ENCODE measurements at regions not wholly inside any gene's neighbourhood (a gene's known extent, or its start where the extent isn't known, plus 50 kb on each side); places are given as distances from the start of the nearest gene placed in this dataset.

DNA sequence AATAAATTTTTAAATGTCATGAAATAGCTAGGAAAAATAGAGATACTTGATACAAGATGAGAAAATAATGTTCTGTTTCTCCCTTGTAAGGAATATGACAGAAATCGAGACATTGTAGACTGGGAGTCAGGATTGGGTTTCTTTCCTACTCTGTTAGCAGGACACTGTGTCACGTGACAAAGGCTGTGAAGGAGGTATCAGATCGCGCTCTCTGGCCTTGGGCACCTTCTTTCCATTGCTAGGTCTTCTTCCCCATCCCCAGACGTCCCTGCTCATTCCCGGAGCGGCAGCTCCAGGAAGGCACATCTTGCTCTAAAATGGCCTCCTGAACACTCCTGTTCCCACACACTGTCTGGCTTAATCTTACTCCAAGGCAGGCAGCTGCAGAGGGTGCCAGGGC lies 133.4 kb downstream of the TM9SF2 start:
- no peak for DNase-seq

DNA sequence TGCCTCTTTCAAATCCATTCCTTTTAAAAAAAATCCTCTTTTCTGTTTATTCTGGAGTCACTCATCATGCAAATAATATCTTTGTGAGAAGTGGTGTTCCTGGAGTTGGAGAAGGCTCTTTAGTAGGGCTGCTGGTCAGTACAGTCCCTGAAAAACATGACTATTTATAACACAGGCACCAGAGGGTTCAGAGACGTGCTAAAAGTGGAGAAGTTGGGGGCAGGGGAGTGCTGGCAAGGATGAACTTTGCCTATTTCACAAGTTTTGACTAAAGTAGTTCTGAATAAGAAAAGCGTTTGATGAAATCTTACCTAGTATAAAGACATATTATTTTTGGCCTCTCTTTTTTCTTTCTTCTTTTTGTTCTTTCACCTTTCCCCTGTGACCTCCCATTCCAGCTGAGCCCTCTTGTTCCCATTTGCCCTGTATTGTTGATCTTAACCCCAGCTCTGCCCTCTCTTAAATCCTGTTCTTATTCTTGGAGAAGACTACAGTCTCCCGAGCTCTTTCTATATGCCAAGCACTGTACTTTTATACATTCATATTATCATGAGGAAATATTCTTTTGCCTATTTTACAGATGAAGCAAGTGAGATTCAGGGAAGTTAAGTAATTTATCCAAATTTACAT lies 129.1 kb downstream of the TM9SF2 start:
- no peak for DNase-seq

DNA sequence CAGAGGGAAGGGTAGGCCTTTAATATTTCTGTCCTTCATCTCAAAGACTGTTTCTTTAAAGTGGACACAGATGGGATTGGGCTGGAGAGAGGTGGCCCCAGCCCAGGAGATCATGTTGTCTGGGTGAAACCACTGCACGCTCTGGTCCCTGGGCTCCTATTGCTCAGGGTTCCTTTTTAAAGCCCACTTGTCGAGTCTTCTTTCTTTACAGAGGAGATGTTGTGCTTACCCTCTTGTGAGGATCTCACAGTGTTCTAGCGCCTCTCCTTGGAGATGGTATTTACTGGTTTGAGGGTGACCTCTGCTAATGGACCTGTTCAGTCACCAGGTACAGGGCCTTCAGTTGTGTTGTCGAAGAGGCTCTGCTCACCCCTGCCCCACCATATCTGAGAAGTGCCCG lies 128.4 kb downstream of the TM9SF2 start:
- DNase-seq, result no peak

DNA sequence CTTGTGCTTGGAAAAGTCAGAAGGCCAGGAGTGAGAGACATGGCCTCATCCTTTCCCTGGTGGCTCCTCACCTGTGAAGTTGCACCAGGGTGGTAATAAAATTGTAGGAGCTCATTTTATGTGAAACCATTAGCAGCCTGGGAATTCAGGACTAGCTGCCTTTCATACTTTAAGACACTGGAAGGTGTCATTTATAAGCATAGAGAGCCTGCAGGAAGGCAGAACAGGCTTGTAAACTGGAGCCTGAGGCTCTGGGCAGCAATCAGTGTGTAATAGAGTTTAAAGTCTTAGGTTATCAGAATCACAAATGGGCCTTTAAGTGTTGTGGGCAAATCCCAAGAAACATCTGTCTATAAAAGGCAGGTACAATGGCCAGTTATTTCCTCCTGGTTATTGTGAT lies 127.2 kb downstream of the TM9SF2 start:
- no peak for DNase-seq

DNA sequence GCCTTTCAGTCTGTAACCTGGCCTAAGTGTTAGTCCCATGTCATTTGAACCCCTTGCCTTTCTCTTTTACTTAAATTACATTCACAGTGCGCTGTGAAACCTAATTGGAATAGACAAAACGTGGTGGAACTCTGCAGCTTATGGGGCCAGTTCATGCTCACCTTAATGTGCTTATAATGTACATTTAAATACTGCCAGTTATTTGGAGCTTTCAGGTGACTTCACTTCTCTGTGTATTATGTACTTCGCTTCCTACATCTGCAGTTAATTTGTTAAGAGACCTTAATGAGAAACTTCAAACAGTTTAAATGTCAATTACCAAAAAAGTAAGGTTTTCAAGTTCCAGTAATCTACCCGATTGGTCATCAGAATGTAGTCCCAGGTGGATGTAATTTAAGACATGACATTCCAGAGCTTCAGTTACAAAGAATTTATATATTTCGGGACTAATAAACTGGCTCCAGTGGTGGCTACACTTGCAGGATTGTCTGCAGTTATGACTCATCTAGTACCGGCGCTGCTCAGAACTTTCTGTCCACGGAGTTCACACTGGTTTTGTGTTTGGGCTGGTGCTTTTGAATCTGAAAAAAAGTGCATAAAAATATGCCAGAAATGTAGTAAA lies 125.3 kb downstream of the TM9SF2 start:
- DNase-seq, result no peak

DNA sequence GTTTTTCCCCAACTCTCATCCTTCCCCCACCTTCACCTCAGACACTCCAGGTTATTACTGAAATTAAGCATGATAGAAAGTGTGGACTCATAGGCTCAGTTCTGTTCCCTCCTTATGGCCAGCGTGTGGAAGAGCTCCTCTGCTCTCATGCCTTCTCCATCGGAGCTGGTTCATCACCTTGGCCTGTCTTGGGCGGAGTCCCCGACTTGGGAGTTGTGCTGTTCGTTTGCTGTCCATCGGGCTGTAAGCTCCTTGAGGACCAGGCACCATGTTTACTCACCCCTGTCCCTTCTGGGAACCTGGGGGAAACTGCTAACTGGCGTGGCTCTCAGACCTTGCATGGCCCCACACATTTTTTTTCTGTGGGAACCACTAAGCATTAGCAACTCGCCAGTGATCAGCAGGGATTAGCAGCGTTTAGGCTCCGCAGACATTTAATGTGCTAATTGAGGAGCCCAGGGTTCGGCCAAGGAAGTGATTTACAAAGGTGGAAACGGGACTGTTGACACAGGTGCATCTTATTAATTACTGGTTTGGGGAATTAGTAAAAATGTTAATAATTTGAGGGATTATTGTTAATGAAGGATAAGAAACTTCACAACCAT lies 123.8 kb downstream of the TM9SF2 start:
- no peak for DNase-seq

DNA sequence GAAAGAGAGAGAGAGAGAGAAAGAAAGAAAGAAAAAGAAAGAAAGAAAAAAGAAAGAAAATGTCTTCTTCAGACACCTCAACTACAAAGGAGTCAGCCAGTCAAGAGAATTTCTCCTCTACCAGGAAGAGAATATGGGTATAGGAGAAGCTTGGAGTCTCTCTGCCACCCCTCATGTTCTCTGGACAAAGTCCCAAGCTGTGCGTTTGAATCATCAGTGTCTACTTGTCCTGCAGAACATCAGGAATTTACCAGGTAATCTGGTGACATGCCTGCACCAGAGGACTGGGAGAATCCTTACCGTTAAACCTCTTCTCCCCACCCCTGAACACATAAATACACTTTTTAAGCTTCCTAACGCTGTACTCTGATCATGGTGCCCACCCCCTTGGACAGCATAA lies 119.5 kb downstream of the TM9SF2 start:
- no peak for DNase-seq

DNA sequence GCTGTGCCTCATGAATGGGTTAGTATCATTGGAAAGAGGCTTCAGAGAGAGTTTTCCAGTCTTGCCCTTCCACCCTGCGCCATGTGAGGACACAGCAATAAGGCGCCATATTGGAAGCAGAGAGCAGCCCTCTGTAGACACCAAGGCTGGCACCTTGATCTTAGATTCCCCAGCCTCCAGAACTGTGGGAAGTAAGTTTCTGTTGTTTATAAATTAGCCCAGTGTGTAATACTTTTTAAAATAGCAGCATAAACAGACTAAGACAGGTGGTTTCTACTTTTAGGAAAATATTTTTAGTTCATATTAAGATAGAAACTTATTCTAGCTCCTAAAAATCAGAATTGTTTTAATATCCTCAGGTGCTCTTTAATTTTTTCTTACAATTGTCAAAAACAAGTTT lies 117.9 kb downstream of the TM9SF2 start:
- no peak for DNase-seq

DNA sequence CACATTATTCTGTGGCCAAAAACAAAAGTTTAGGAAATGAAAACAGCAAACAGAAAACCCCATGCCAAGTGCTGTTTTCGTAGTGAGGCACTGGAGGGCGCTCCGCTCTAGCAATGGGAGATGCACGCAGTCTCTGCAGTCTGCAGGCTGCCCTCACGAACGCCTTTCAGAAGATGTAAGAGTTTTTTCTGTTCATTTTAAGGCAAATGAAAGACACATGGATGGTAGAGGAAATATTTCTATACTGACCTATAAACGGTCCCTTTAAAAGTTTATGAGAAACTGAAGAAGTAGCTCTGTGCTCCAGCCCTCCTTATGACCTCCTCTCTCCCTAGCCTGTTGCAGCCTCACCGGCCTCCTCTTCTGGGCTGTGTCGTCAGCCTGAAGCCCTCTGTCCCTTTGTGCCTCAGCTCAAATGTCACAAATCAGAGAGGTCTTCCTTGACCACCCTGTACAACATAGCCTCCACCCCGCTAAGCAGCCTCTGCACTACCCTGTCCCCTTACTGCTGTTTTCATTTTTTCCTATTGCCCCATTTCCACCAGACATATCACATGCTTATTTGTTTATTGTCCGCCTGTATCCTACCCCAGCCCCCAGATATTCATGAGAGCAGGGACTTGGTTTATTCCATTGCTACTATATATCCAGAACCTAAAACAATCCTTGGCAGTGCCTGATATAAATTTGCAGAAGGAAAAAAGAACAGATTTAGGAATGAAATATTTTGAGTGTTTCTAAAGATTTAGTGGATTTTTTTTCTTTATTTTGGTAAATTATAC lies 116.4 kb downstream of the TM9SF2 start:
- DNase-seq, result peak in 1 of 2 experiments; percentile 47

DNA sequence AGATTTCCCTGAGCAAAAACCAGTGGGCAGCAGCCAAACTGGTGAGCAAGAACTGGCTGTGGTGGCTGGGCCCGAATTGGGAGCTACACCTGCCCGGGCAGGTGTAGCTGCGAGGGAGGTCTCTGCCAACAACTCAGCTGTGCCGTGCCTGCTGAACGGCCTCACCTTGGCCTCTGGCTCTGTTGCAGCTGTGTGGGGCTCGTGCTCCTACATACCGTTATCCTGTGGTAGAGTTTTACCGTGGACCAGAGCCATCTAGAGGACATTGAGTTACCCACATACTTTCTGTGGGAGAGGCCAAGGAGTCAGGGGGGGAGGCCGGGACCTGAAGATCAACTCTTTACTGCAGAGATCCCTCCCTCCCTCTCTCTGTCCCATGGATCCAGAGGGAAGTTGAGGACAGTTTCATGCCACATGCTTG lies 113.2 kb downstream of the TM9SF2 start:
- DNase-seq, result no peak

Measured in cerebellar nuclear complex (tissue), 1 donor.